ENCODE measurements at regions not wholly inside any gene's neighbourhood (a gene's known extent, or its start where the extent isn't known, plus 50 kb on each side); places are given as distances from the start of the nearest gene placed in this dataset.

DNA sequence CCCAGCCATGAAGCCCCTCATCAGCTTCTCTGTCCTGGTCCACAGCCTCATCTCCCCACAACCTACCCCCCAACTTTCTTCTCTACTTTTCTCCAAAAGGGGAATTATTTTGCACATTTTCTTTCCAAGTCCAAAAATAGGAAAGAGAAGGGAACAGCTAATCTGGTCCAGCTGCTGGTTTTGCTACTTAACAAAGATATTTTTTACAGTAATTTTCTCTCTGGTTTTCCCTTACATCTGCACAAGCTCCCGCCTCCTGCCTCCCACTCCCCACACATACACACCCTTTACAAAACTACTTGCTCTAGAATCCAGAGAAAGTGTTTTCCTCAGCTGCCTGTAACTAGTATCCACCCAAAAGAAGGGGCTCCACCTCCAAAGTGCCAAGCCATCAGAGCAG, 177.2 kb downstream of the POLR2M start:
- no peaks in the 10 kb centered on the region for H3K9me3 Mint-ChIP-seq
- no peaks in the 10 kb centered on the region for H3K36me3 Mint-ChIP-seq
- no peak overlapping the region for H3K27ac Mint-ChIP-seq
- H3K27me3 Mint-ChIP-seq, result peaks cover 12 to 44% (median 25%) of the 10 kb centered on the region in 5 donors
- ATAC-seq (no peak), DNase-seq (no peak)
- Histone ChIP-seq H3K27me3 (ENCODE audit: control insufficient read depth in 2 of 2, insufficient read depth in 2 of 2, low read length in 2 of 2) (no peaks in the 10 kb centered on the region), H3K9me3 (ENCODE audit: control insufficient read depth in 2 of 3, low read length in 3 of 3) (no peaks in the 10 kb centered on the region), H3K4me1 (ENCODE audit: control insufficient read depth in 2 of 2, insufficient read depth in 2 of 2, low read length in 2 of 2) (no peaks in the 10 kb centered on the region), H3K27ac (ENCODE audit: low read depth, low read length) (no peak overlapping the region), H3K4me3 (ENCODE audit: low read length) (no peak overlapping the region), H3K36me3 (ENCODE audit: control insufficient read depth in 2 of 3, insufficient read depth in 3 of 3, low read length in 3 of 3) (no peaks in the 10 kb centered on the region)
- no peak overlapping the region for H3K4me3 Mint-ChIP-seq
- POLR2A ChIA-PET, result no interaction called here
- H3K4me1 Mint-ChIP-seq, result no peaks in the 10 kb centered on the region
- intact Hi-C loops (cut with micrococcal nuclease), result no loop called here
- CTCF ChIA-PET, result no interaction called here

GRCh38 chr15:57884936-57885335, 178.4 kb downstream of the POLR2M start:
- H3K36me3 ChIP-seq (ENCODE audit: control insufficient read depth in 2 of 3, insufficient read depth in 3 of 3, low read length in 3 of 3), result no peaks in the 10 kb centered on the region
- CTCF ChIA-PET, result no interaction called here
- Mint-ChIP-seq H3K27ac (no peak overlapping the region), H3K9me3 (no peaks in the 10 kb centered on the region), H3K4me1 (no peaks in the 10 kb centered on the region), H3K27me3 (peaks cover 14 to 44% (median 28%) of the 10 kb centered on the region in 5 donors), H3K4me3 (no peak overlapping the region), H3K36me3 (no peaks in the 10 kb centered on the region)
- ATAC-seq (no peak), DNase-seq (no peak)
- H3K9me3 ChIP-seq (ENCODE audit: control insufficient read depth in 2 of 3, low read length in 3 of 3), result no peaks in the 10 kb centered on the region
- no peak overlapping the region for H3K27ac ChIP-seq (ENCODE audit: low read depth, low read length)
- H3K4me3 ChIP-seq (ENCODE audit: low read length), result no peak overlapping the region
- POLR2A ChIA-PET, result no interaction called here
- intact Hi-C loops (cut with micrococcal nuclease), result no loop called here
- no peaks in the 10 kb centered on the region for H3K27me3 ChIP-seq (ENCODE audit: control insufficient read depth in 2 of 2, insufficient read depth in 2 of 2, low read length in 2 of 2)
- no peaks in the 10 kb centered on the region for H3K4me1 ChIP-seq (ENCODE audit: control insufficient read depth in 2 of 2, insufficient read depth in 2 of 2, low read length in 2 of 2)

- intact Hi-C loops (cut with micrococcal nuclease), result no loop called here
- H3K4me3 ChIP-seq (ENCODE audit: low read length), result no peak overlapping the region
- peaks cover 0 to 2% (median 0%) of the 10 kb centered on the region in 11 donors for H3K9me3 Mint-ChIP-seq
- DNase-seq (no peak), ATAC-seq (no peak)
- CTCF ChIA-PET, result no interaction called here
- H3K27ac Mint-ChIP-seq, result no peak overlapping the region
- POLR2A ChIA-PET, result no interaction called here
- peaks cover 19 to 44% (median 33%) of the 10 kb centered on the region in 5 donors for H3K27me3 Mint-ChIP-seq
- no peaks in the 10 kb centered on the region for H3K36me3 Mint-ChIP-seq
- H3K9me3 ChIP-seq (ENCODE audit: control insufficient read depth in 2 of 3, low read length in 3 of 3), result no peaks in the 10 kb centered on the region
- H3K4me3 Mint-ChIP-seq, result no peak overlapping the region
- H3K4me1 Mint-ChIP-seq, result no peaks in the 10 kb centered on the region
- H3K4me1 ChIP-seq (ENCODE audit: control insufficient read depth in 2 of 2, insufficient read depth in 2 of 2, low read length in 2 of 2), result no peaks in the 10 kb centered on the region
- no peaks in the 10 kb centered on the region for H3K27me3 ChIP-seq (ENCODE audit: control insufficient read depth in 2 of 2, insufficient read depth in 2 of 2, low read length in 2 of 2)
- no peak overlapping the region for H3K27ac ChIP-seq (ENCODE audit: low read depth, low read length)
- no peaks in the 10 kb centered on the region for H3K36me3 ChIP-seq (ENCODE audit: control insufficient read depth in 2 of 3, insufficient read depth in 3 of 3, low read length in 3 of 3)
Observed at GRCh38 chr15:57885435-57885834, 178.9 kb downstream of the POLR2M start.

GRCh38 chr15:57887825-57888224, 177.7 kb downstream of the ALDH1A2 start:
- no peak overlapping the region for H3K27ac Mint-ChIP-seq
- CTCF ChIA-PET, result no interaction called here
- Histone ChIP-seq H3K4me1 (ENCODE audit: control insufficient read depth in 2 of 2, insufficient read depth in 2 of 2, low read length in 2 of 2) (no peaks in the 10 kb centered on the region), H3K9me3 (ENCODE audit: control insufficient read depth in 2 of 3, low read length in 3 of 3) (no peaks in the 10 kb centered on the region), H3K27me3 (ENCODE audit: control insufficient read depth in 2 of 2, insufficient read depth in 2 of 2, low read length in 2 of 2) (no peaks in the 10 kb centered on the region), H3K36me3 (ENCODE audit: control insufficient read depth in 2 of 3, insufficient read depth in 3 of 3, low read length in 3 of 3) (no peaks in the 10 kb centered on the region), H3K4me3 (ENCODE audit: low read length) (no peak overlapping the region), H3K27ac (ENCODE audit: low read depth, low read length) (no peak overlapping the region)
- H3K4me1 Mint-ChIP-seq, result peaks cover 0 to 2% (median 0%) of the 10 kb centered on the region in 7 donors
- intact Hi-C loops (cut with micrococcal nuclease), result no loop called here
- POLR2A ChIA-PET, result no interaction called here
- ATAC-seq (no peak), DNase-seq (no peak)
- no peaks in the 10 kb centered on the region for H3K36me3 Mint-ChIP-seq
- H3K9me3 Mint-ChIP-seq, result peaks cover 0 to 5% (median 0%) of the 10 kb centered on the region in 11 donors
- peaks cover 23 to 52% (median 38%) of the 10 kb centered on the region in 5 donors for H3K27me3 Mint-ChIP-seq
- H3K4me3 Mint-ChIP-seq, result no peak overlapping the region

- Mint-ChIP-seq H3K9me3 (peaks cover 0 to 5% (median 0%) of the 10 kb centered on the region in 11 donors), H3K27ac (no peak overlapping the region), H3K4me1 (peaks cover 0 to 2% (median 0%) of the 10 kb centered on the region in 7 donors), H3K27me3 (peaks cover 12 to 41% (median 29%) of the 10 kb centered on the region in 5 donors), H3K4me3 (no peak overlapping the region), H3K36me3 (no peaks in the 10 kb centered on the region)
- Histone ChIP-seq H3K9me3 (ENCODE audit: control insufficient read depth in 2 of 3, low read length in 3 of 3) (no peaks in the 10 kb centered on the region), H3K4me3 (ENCODE audit: low read length) (no peak overlapping the region), H3K4me1 (ENCODE audit: control insufficient read depth in 2 of 2, insufficient read depth in 2 of 2, low read length in 2 of 2) (no peaks in the 10 kb centered on the region), H3K27me3 (ENCODE audit: control insufficient read depth in 2 of 2, insufficient read depth in 2 of 2, low read length in 2 of 2) (no peaks in the 10 kb centered on the region), H3K36me3 (ENCODE audit: control insufficient read depth in 2 of 3, insufficient read depth in 3 of 3, low read length in 3 of 3) (no peaks in the 10 kb centered on the region), H3K27ac (ENCODE audit: low read depth, low read length) (no peak overlapping the region)
- ChIA-PET POLR2A (no interaction called here), CTCF (no interaction called here)
- ATAC-seq, result no peak
- no peak for DNase-seq
- intact Hi-C loops (cut with micrococcal nuclease), result no loop called here
Observed at GRCh38 chr15:57890351-57890750, 175.2 kb downstream of the ALDH1A2 start.

- no peak overlapping the region for H3K27ac Mint-ChIP-seq
- Histone ChIP-seq H3K4me3 (ENCODE audit: low read length) (no peak overlapping the region), H3K4me1 (ENCODE audit: control insufficient read depth in 2 of 2, insufficient read depth in 2 of 2, low read length in 2 of 2) (no peaks in the 10 kb centered on the region), H3K27ac (ENCODE audit: low read depth, low read length) (no peak overlapping the region), H3K9me3 (ENCODE audit: control insufficient read depth in 2 of 3, low read length in 3 of 3) (no peaks in the 10 kb centered on the region), H3K36me3 (ENCODE audit: control insufficient read depth in 2 of 3, insufficient read depth in 3 of 3, low read length in 3 of 3) (no peaks in the 10 kb centered on the region), H3K27me3 (ENCODE audit: control insufficient read depth in 2 of 2, insufficient read depth in 2 of 2, low read length in 2 of 2) (no peaks in the 10 kb centered on the region)
- H3K36me3 Mint-ChIP-seq, result no peaks in the 10 kb centered on the region
- H3K4me1 Mint-ChIP-seq, result peaks cover 0 to 2% (median 0%) of the 10 kb centered on the region in 7 donors
- DNase-seq (no peak), ATAC-seq (no peak)
- no peak overlapping the region for H3K4me3 Mint-ChIP-seq
- H3K9me3 Mint-ChIP-seq, result peaks cover 0 to 5% (median 0%) of the 10 kb centered on the region in 11 donors
- intact Hi-C loops (cut with micrococcal nuclease), result no loop called here
- peaks cover 12 to 36% (median 24%) of the 10 kb centered on the region in 5 donors for H3K27me3 Mint-ChIP-seq
- ChIA-PET POLR2A (no interaction called here), CTCF (no interaction called here)
Observed at GRCh38 chr15:57890878-57891277, 174.6 kb downstream of the ALDH1A2 start.

DNA sequence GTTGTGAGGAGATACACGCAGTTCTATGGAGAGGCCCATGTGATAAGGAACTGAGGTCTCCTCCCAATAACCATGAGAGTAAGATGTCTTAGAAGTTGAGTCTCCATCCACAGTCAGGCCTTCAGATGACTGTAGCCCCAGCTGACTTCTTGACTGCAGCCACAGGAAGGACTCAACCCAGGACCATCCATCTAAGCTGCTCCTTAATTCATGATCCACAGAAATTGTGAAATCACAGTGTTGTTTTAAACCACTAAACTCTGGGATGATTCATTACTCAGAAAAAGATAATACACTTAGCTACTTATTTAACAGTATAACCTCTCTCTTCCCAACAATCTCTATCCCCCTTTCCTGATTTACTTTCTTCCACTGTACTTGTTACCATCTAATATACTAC, 173.3 kb downstream of the ALDH1A2 start:
- ChIA-PET CTCF (no interaction called here), POLR2A (no interaction called here)
- intact Hi-C loops (cut with micrococcal nuclease), result no loop called here
- H3K4me3 Mint-ChIP-seq, result no peak overlapping the region
- Histone ChIP-seq H3K27me3 (ENCODE audit: control insufficient read depth in 2 of 2, insufficient read depth in 2 of 2, low read length in 2 of 2) (no peaks in the 10 kb centered on the region), H3K36me3 (ENCODE audit: control insufficient read depth in 2 of 3, insufficient read depth in 3 of 3, low read length in 3 of 3) (no peaks in the 10 kb centered on the region), H3K27ac (ENCODE audit: low read depth, low read length) (no peak overlapping the region), H3K4me1 (ENCODE audit: control insufficient read depth in 2 of 2, insufficient read depth in 2 of 2, low read length in 2 of 2) (no peaks in the 10 kb centered on the region), H3K9me3 (ENCODE audit: control insufficient read depth in 2 of 3, low read length in 3 of 3) (no peaks in the 10 kb centered on the region), H3K4me3 (ENCODE audit: low read length) (no peak overlapping the region)
- H3K27me3 Mint-ChIP-seq, result peaks cover 12 to 37% (median 24%) of the 10 kb centered on the region in 5 donors
- ATAC-seq, result no peak
- H3K27ac Mint-ChIP-seq, result no peak overlapping the region
- DNase-seq, result no peak
- peaks cover 0 to 2% (median 0%) of the 10 kb centered on the region in 7 donors for H3K4me1 Mint-ChIP-seq
- H3K9me3 Mint-ChIP-seq, result peaks cover 0 to 5% (median 0%) of the 10 kb centered on the region in 11 donors
- no peaks in the 10 kb centered on the region for H3K36me3 Mint-ChIP-seq

All from naive thymus-derived CD4-positive, alpha-beta T cell (primary cell).